CD14-positive monocyte (primary cell): ENCODE measurements at regions not wholly inside any gene's neighbourhood (a gene's known extent, or its start where the extent isn't known, plus 50 kb on each side); places are given as distances from the start of the nearest gene placed in this dataset.
A peak's percentile ranks its signal among the peaks of the same experiment; 100 is the strongest.

Experiments
- DNase-seq, 3 donors: peaks; one replicate each; pipeline ENCODE4 v3.0.0-alpha.2; 2011 to 2022
- H2AFZ ChIP-seq: 2 replicates; pipeline ENCODE4 v1.6.0; 2012; ENCODE audit warnings: mild to moderate bottlenecking, low read depth, low read length, inconsistent platforms; ENCODE audit not compliant: insufficient read depth, poor library complexity, severe bottlenecking
- H3K27ac ChIP-seq, 2 donors: 1 replicate in 1 of 2; 2 replicates in 1 of 2; pipeline ENCODE4 v1.5.1; 2012 to 2013; ENCODE audit warnings: low read length in 2 of 2, control low read depth in 1 of 2, inconsistent platforms in 1 of 2, low read depth in 1 of 2, mild to moderate bottlenecking in 1 of 2
- H3K27me3 ChIP-seq, 2 donors: one replicate each; pipeline versions ENCODE4 v1.6.0 to v1.6.1; 2011 to 2013; ENCODE audit warnings: low read length in 2 of 2; ENCODE audit not compliant: control insufficient read depth in 2 of 2, insufficient read depth in 2 of 2
- H3K36me3 ChIP-seq, 2 donors: replicated peaks in 1 of 2; 1 replicate in 1 of 2; 2 replicates in 1 of 2; pipeline versions ENCODE4 v1.5.1 to v1.6.1; 2012 to 2013; ENCODE audit warnings: low read length in 2 of 2, control low read depth in 1 of 2, inconsistent platforms in 1 of 2, mild to moderate bottlenecking in 1 of 2; ENCODE audit not compliant: insufficient read depth in 2 of 2, control insufficient read depth in 1 of 2
- H3K4me1 ChIP-seq, 2 donors: 1 replicate in 1 of 2; 2 replicates in 1 of 2; pipeline versions ENCODE4 v1.5.1 to v1.6.1; 2012 to 2013; ENCODE audit warnings: low read length in 2 of 2, control low read depth in 1 of 2, inconsistent platforms in 1 of 2, mild to moderate bottlenecking in 1 of 2, moderate library complexity in 1 of 2; ENCODE audit not compliant: insufficient read depth in 2 of 2, control insufficient read depth in 1 of 2
- H3K4me2 ChIP-seq: replicated peaks from 2 replicates; pipeline ENCODE3; 2012; ENCODE audit warnings: low read length, moderate library complexity, mild to moderate bottlenecking; ENCODE audit not compliant: poor library complexity, severe bottlenecking; ENCODE audit errors: extremely low read depth
- H3K4me3 ChIP-seq, 3 experiments: fragments of 200-600 bp in 1 of 3; sonication (generic) in 1 of 3; replicated peaks in 1 of 3; 1 replicate in 2 of 3; 2 replicates in 1 of 3; pipeline ENCODE4 v1.5.1; 2011 to 2013; ENCODE audit warnings: low read length in 3 of 3, mild to moderate bottlenecking in 3 of 3, control low read depth in 2 of 3, low read depth in 2 of 3, inconsistent platforms in 1 of 3, moderate library complexity in 1 of 3
- H3K79me2 ChIP-seq: 2 replicates; pipeline ENCODE4 v1.6.0; 2012; ENCODE audit warnings: mild to moderate bottlenecking, control low read depth, inconsistent platforms, low read length, moderate library complexity; ENCODE audit not compliant: insufficient read depth
- H3K9ac ChIP-seq: 2 replicates; pipeline ENCODE4 v1.6.0; 2017; ENCODE audit warnings: low read length, mild to moderate bottlenecking; ENCODE audit not compliant: insufficient read depth, poor library complexity, severe bottlenecking
- H3K9me3 ChIP-seq, 2 donors: replicated peaks in 1 of 2; 1 replicate in 1 of 2; 2 replicates in 1 of 2; pipeline versions ENCODE4 v1.5.1 to v1.6.1; 2012 to 2013; ENCODE audit warnings: low read length in 2 of 2, control low read depth in 1 of 2; ENCODE audit not compliant: control insufficient read depth in 1 of 2, insufficient read depth in 1 of 2
- H4K20me1 ChIP-seq: 2 replicates; pipeline ENCODE4 v1.6.0; 2012; ENCODE audit warnings: mild to moderate bottlenecking, low read length, control low read depth, moderate library complexity; ENCODE audit not compliant: insufficient read depth
- H3K27ac Mint-ChIP-seq, 7 donors: one replicate each; pipeline ENCODE4 v1.8.0; 2020; ENCODE audit warnings: mild to moderate bottlenecking in 7 of 7, mixed read lengths in 7 of 7, moderate library complexity in 6 of 7, inconsistent platforms in 2 of 7
- H3K27me3 Mint-ChIP-seq, 3 donors: one replicate each; pipeline ENCODE4 v1.8.0; 2021 to 2022; ENCODE audit warnings: low read depth in 3 of 3, mild to moderate bottlenecking in 3 of 3, mixed read lengths in 3 of 3, moderate library complexity in 3 of 3, inconsistent platforms in 1 of 3
- H3K36me3 Mint-ChIP-seq, 2 donors: one replicate each; pipeline ENCODE4 v1.8.0; 2020; ENCODE audit warnings: mixed read lengths in 2 of 2, inconsistent platforms in 1 of 2, mild to moderate bottlenecking in 1 of 2
- H3K4me1 Mint-ChIP-seq: one replicate; pipeline ENCODE4 v1.8.0; 2020; ENCODE audit warnings: mild to moderate bottlenecking, mixed read lengths
- H3K4me3 Mint-ChIP-seq, 2 donors: one replicate each; pipeline ENCODE4 v1.8.0; 2020; ENCODE audit warnings: mild to moderate bottlenecking in 2 of 2, mixed read lengths in 2 of 2, moderate library complexity in 1 of 2
- H3K9me3 Mint-ChIP-seq, 7 donors: one replicate each; pipeline ENCODE4 v1.8.0; 2020 to 2022; ENCODE audit warnings: mixed read lengths in 7 of 7, mild to moderate bottlenecking in 6 of 7, moderate library complexity in 6 of 7, inconsistent platforms in 2 of 7
- CTCF ChIP-seq: fragments of 200-600 bp; IDR thresholded peaks from one replicate; pipeline ENCODE4 v1.8.0; 2022; ENCODE audit warnings: antibody characterized with exemption, mild to moderate bottlenecking
- WGBS: methylation state at CpG from one replicate; pipeline ENCODE4 v1.1.5; 2013; ENCODE audit warnings: missing lambda C conversion rate; ENCODE audit not compliant: insufficient coverage; 5-methylcytosine and 5-hydroxymethylcytosine counted together
- intact Hi-C, 2 donors: fragments of 100-400 bp; cut with micrococcal nuclease; formaldehyde crosslinking; loops; one replicate each; pipeline versions ENCODE4 v1.15.0 to v1.15.1; 2023

DNA sequence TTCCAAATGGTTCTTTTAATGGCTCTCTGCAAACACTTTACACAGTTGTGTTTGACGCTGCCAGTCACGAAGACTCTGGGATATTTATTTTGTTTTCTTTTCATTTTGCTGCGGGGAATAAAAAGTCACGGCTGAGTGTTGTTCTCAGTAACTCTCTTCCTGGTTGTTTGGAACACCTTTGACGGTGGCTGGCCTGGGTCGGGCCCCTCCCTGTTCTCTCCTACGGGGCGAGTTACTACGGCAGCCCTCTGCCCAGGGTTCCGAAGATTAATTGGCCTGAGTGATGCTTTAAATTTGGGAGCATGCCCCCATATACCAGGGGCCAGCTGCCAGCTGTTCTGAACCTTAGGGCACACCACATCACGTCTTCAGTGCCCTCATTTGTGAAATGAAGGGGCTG lies 84.7 kb downstream of the GATA6 start:
- Histone ChIP-seq H3K79me2 (no peaks in the 10 kb centered on the region), H3K27me3 (peaks cover 0 to 2% of the 10 kb centered on the region in 2 donors), H3K4me1 (no peaks in the 10 kb centered on the region), H2AFZ (no peak overlapping the region), H3K27ac (no peak overlapping the region), H3K4me3 (no peak overlapping the region), H3K9ac (no peak overlapping the region), H3K36me3 (no peaks in the 10 kb centered on the region), H4K20me1 (no peaks in the 10 kb centered on the region), H3K4me2 (no peak overlapping the region), H3K9me3 (no peaks in the 10 kb centered on the region)
- H3K36me3 Mint-ChIP-seq = no peaks in the 10 kb centered on the region
- H3K4me1 Mint-ChIP-seq = peaks cover 5% of the 10 kb centered on the region
- peaks cover 7 to 13% (median 9%) of the 10 kb centered on the region in 3 donors for H3K27me3 Mint-ChIP-seq
- peak overlapping the region in 1 of 2 donors; percentile 8 for H3K4me3 Mint-ChIP-seq
- H3K27ac Mint-ChIP-seq = no peak overlapping the region
- TF ChIP-seq CTCF = no peak
- WGBS = 69% methylated on average over 7 of the region's 11 CpGs
- H3K9me3 Mint-ChIP-seq = peaks cover 0 to 6% (median 4%) of the 10 kb centered on the region in 7 donors
- DNase-seq = no peak
- intact Hi-C loops = no loop called here

- Histone ChIP-seq H3K9ac (no peak overlapping the region), H4K20me1 (no peaks in the 10 kb centered on the region), H3K27ac (no peak overlapping the region), H3K4me1 (no peaks in the 10 kb centered on the region), H3K79me2 (no peaks in the 10 kb centered on the region), H3K36me3 (no peaks in the 10 kb centered on the region), H2AFZ (no peak overlapping the region), H3K4me3 (no peak overlapping the region), H3K27me3 (no peaks in the 10 kb centered on the region), H3K9me3 (no peaks in the 10 kb centered on the region), H3K4me2 (no peak overlapping the region)
- Mint-ChIP-seq H3K36me3 (no peaks in the 10 kb centered on the region), H3K4me3 (no peak overlapping the region), H3K4me1 (peaks cover 5% of the 10 kb centered on the region), H3K9me3 (peaks cover 0 to 6% (median 4%) of the 10 kb centered on the region in 7 donors), H3K27me3 (peaks cover 7 to 13% (median 9%) of the 10 kb centered on the region in 3 donors), H3K27ac (no peak overlapping the region)
- intact Hi-C loops = no loop called here
- 83% methylated on average over 1 of the region's 9 CpGs for WGBS
- no peak for DNase-seq
- no peak for TF ChIP-seq CTCF
Observed at GRCh38 chr18:22253676-22254075, 84.3 kb downstream of the GATA6 start.
